Heart right ventricle (tissue), 16 donors: ENCODE measurements at regions not wholly inside any gene's neighbourhood (a gene's known extent, or its start where the extent isn't known, plus 50 kb on each side); places are given as distances from the start of the nearest gene placed in this dataset.

Experiments
- ATAC-seq, 8 donors: fragments of 200-7000 bp; cut with Tn5 transposase; one replicate each; pipeline ENCODE4 v1.9.1; 2020; ENCODE audit warnings: mild to moderate bottlenecking in 8 of 8, moderate library complexity in 8 of 8, moderate number of reproducible peaks in 1 of 8
- DNase-seq, 2 donors: peaks; one replicate each; pipeline ENCODE4 v3.0.0-alpha.2; 2020
- H3K27ac ChIP-seq, 10 donors: fragments of 200-600 bp; sonication (generic) in 2 of 10; one replicate each; pipeline versions ENCODE4 v1.5.0 to v1.8.0; 2020 to 2022; ENCODE audit warnings: mild to moderate bottlenecking in 3 of 10
- H3K27me3 ChIP-seq, 7 donors: fragments of 200-600 bp; one replicate each; pipeline ENCODE4 v1.8.0; 2021 to 2022; ENCODE audit warnings: mild to moderate bottlenecking in 2 of 7
- H3K36me3 ChIP-seq, 9 donors: fragments of 200-600 bp; sonication (generic) in 1 of 9; one replicate each; pipeline versions ENCODE4 v1.5.0 to v1.8.0; 2020 to 2022; ENCODE audit warnings: mild to moderate bottlenecking in 2 of 9
- H3K4me1 ChIP-seq, 9 donors: fragments of 200-600 bp; sonication (generic) in 1 of 9; one replicate each; pipeline versions ENCODE4 v1.5.0 to v1.8.0; 2020 to 2022; ENCODE audit warnings: mild to moderate bottlenecking in 4 of 9
- H3K4me3 ChIP-seq, 10 donors: fragments of 200-600 bp; sonication (generic) in 2 of 10; one replicate each; pipeline versions ENCODE4 v1.5.0 to v1.8.0; 2020 to 2022; ENCODE audit warnings: mild to moderate bottlenecking in 7 of 10, moderate library complexity in 2 of 10
- H3K9me3 ChIP-seq, 11 donors: fragments of 200-600 bp in 10 of 11; sonication (generic) in 2 of 11; one replicate each; pipeline versions ENCODE4 v1.5.0 to v1.8.0; 2013 to 2022; ENCODE audit warnings: mild to moderate bottlenecking in 2 of 11, control low read depth in 1 of 11, moderate library complexity in 1 of 11
- CTCF ChIP-seq, 9 donors: fragments of 200-600 bp; sonication (generic) in 2 of 9; IDR thresholded peaks; one replicate each; pipeline versions ENCODE4 v1.5.0 to v1.8.0; 2021 to 2022; ENCODE audit warnings: antibody characterized with exemption in 9 of 9, mild to moderate bottlenecking in 5 of 9, moderate library complexity in 1 of 9
- WGBS, 2 donors: extraction: QIAGEN DNeasy Blood & Tissue Kit; methylation state at CpG; one replicate each; pipeline ENCODE4 v1.1.7; 2013; ENCODE audit warnings: inconsistent platforms in 1 of 2; 5-methylcytosine and 5-hydroxymethylcytosine counted together
- intact Hi-C, 10 donors: fragments of 100-400 bp; cut with DNase I; formaldehyde crosslinking; loops; one replicate each; pipeline versions ENCODE4 v1.11.1 to v1.14.2; 2022
- donor health status: Arrhythmogenic right ventricular cardiomyopathy.
- donor health status: ischemic (EF 13 %, LVEDD 7.1; RV severe dilation, severe dysfunction).
- donor health status: healthy with polysubstance abuse.
- donor health status: DM: no; HTN: yes; CAD: no.
- donor health status: DM: no; HTN: no; CAD: no.
- donor health status: ischemic (EF 25% LVEDD 6.9; RV normal size, moderate dysfunction).
- donor health status: ischemic (EF 25% LVEDD 5.7; RV mildly dilated, moderate dysfunction).
- donor health status: healthy.
- donor health status: DM: yes; HTN: yes; CAD: no.
- donor health status: Ischemic cardiomyopathy.
- donor health status: ischemic (EF 35%, LVEDD 5.7; RV mildly dilated, moderate dysfunction).
- donor health status: nonischemic (EF 11% LVEDD 7.7; RV severe dilation, severe dysfunction).
- donor health status: DM: yes; HTN: yes; CAD: no.
- donor health status: PGD.
- donor health status: ischemic (EF 29% LVEDD 5.4; RV normal size, mild dysfunction).
- donor health status: nonischemic (EF 23%, LVEDD 6.1; RV moderate dilation, normal function).

- ATAC-seq (no peak), DNase-seq (no peak)
- Histone ChIP-seq H3K9me3 (no peaks in the 10 kb centered on the region), H3K4me1 (peaks cover 0 to 12% (median 0%) of the 10 kb centered on the region in 9 donors), H3K36me3 (no peaks in the 10 kb centered on the region), H3K27ac (no peak overlapping the region), H3K4me3 (no peak overlapping the region), H3K27me3 (peaks cover 0 to 7% (median 0%) of the 10 kb centered on the region in 7 donors)
- intact Hi-C loops = no loop called here
- 71 to 73% methylated on average over 5 of the region's 5 CpGs for WGBS, 2 donors
- TF ChIP-seq CTCF (IDR thresholded peaks at IDR 0.05) = no peak
Measured at GRCh38 chr6:88558981-88559380, 392.8 kb upstream of the CNR1 start.

GRCh38 chr6:88556663-88557062 lies 390.5 kb upstream of the CNR1 start:
- no peak for DNase-seq
- ATAC-seq = no peak
- Histone ChIP-seq H3K36me3 (no peaks in the 10 kb centered on the region), H3K4me3 (no peak overlapping the region), H3K9me3 (no peaks in the 10 kb centered on the region), H3K27me3 (peaks cover 0 to 7% (median 0%) of the 10 kb centered on the region in 7 donors), H3K4me1 (peaks cover 0 to 7% (median 0%) of the 10 kb centered on the region in 9 donors), H3K27ac (no peak overlapping the region)
- WGBS, 2 donors = 65 to 74% methylated on average over 4 of the region's 4 CpGs
- TF ChIP-seq CTCF (IDR thresholded peaks at IDR 0.05) = no peak
- intact Hi-C loops = no loop called here

- TF ChIP-seq CTCF (IDR thresholded peaks at IDR 0.05) = no peak
- intact Hi-C loops = no loop called here
- H3K27me3 ChIP-seq = no peaks in the 10 kb centered on the region
- no peak overlapping the region for H3K4me3 ChIP-seq
- ATAC-seq = no peak
- H3K4me1 ChIP-seq = peaks cover 0 to 4% (median 0%) of the 10 kb centered on the region in 9 donors
- no peaks in the 10 kb centered on the region for H3K36me3 ChIP-seq
- WGBS, 2 donors = 89 to 90% methylated on average over 5 of the region's 5 CpGs
- no peaks in the 10 kb centered on the region for H3K9me3 ChIP-seq
- DNase-seq = no peak
- H3K27ac ChIP-seq = no peak overlapping the region
Measured at GRCh38 chr6:88548891-88549505, 382.9 kb upstream of the CNR1 start.

GRCh38 chr6:88547768-88548167 lies 381.6 kb upstream of the CNR1 start:
- DNase-seq = no peak
- no peak for ATAC-seq
- H3K36me3 ChIP-seq = no peaks in the 10 kb centered on the region
- no peak overlapping the region for H3K4me3 ChIP-seq
- no peak for TF ChIP-seq CTCF (IDR thresholded peaks at IDR 0.05)
- H3K4me1 ChIP-seq = peaks cover 0 to 4% (median 0%) of the 10 kb centered on the region in 9 donors
- WGBS, 2 donors = 90 to 92% methylated on average over 6 of the region's 6 CpGs
- H3K27me3 ChIP-seq = no peaks in the 10 kb centered on the region
- no peak overlapping the region for H3K27ac ChIP-seq
- no peaks in the 10 kb centered on the region for H3K9me3 ChIP-seq
- intact Hi-C loops = no loop called here
